ENCODE measurements at regions not wholly inside any gene's neighbourhood (a gene's known extent, or its start where the extent isn't known, plus 50 kb on each side); places are given as distances from the start of the nearest gene placed in this dataset.

GRCh38 chr6:40732878-40733277, 145.7 kb upstream of the LRFN2 start:
- TF ChIP-seq CTCF (IDR thresholded peaks at IDR 0.05) (no peak), POLR2A (IDR thresholded peaks at IDR 0.05; ENCODE audit: low read depth) (no peak)
